22Rv1 (cell line): ENCODE measurements at regions not wholly inside any gene's neighbourhood (a gene's known extent, or its start where the extent isn't known, plus 50 kb on each side); places are given as distances from the start of the nearest gene placed in this dataset.
"Not testable (repeated sequence)": the region's sequence is repeated elsewhere in the genome, so short reads cannot be mapped to it uniquely, and the experiment has no call there.

Experiments
- CTCF ChIP-seq: fragments of 450-650 bp; IDR thresholded peaks from 2 replicates; pipeline ENCODE4 v1.5.1; 2017; ENCODE audit warnings: mild to moderate bottlenecking
- ZFX ChIP-seq: fragments of 450-650 bp; IDR thresholded peaks from 2 replicates; pipeline ENCODE4 v1.6.1; 2017; ENCODE audit warnings: antibody characterized with exemption, borderline replicate concordance

DNA sequence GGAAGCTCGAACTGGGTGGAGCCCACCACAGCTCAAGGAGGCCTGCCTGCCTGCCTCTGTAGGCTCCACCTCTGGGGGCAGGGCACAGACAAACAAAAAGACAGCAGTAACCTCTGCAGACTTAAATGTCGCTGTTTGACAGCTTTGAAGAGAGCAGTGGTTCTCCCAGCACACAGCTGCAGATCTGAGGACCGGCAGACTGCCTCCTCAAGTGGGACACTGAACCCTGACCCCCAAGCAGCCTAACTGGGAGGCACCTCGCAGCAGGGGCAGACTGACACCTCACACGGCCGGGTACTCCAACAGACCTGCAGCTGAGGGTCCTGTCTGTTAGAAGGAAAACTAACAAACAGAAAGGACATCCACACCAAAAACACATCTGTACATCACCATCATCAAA lies 730.9 kb upstream of the ACTRT1 start:
- TF ChIP-seq CTCF, ZFX: not testable (repeated sequence)
